ENCODE measurements at regions not wholly inside any gene's neighbourhood (a gene's known extent, or its start where the extent isn't known, plus 50 kb on each side); places are given as distances from the start of the nearest gene placed in this dataset.

DNA sequence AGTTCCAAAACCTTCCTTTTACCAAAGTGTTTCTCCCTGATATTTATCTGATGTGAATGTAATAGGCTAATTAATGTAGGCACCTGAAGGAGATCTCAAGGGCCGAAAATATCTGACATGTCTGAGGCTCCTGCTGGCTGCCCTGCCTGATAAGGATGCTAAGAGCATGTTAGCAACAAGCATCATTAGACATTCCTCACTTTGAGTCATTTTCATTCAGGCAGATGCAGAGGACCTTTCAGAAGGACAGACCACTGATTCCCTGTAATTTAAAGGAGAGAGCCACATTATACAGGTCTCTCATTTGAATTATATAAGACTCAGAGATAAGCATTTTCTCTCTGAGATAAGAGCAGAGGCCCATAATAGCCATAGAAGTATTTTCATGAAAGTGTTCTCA lies 222.4 kb upstream of the NCKAP5 start:
- no peaks in the 10 kb centered on the region for H3K36me3 Mint-ChIP-seq (ENCODE audit: unreplicated experiment)
- H3K27me3 Mint-ChIP-seq (ENCODE audit: unreplicated experiment), result no peaks in the 10 kb centered on the region
- H3K9me3 Mint-ChIP-seq (ENCODE audit: unreplicated experiment), result peaks cover 14% of the 10 kb centered on the region
- TF ChIP-seq, protein P1, sequence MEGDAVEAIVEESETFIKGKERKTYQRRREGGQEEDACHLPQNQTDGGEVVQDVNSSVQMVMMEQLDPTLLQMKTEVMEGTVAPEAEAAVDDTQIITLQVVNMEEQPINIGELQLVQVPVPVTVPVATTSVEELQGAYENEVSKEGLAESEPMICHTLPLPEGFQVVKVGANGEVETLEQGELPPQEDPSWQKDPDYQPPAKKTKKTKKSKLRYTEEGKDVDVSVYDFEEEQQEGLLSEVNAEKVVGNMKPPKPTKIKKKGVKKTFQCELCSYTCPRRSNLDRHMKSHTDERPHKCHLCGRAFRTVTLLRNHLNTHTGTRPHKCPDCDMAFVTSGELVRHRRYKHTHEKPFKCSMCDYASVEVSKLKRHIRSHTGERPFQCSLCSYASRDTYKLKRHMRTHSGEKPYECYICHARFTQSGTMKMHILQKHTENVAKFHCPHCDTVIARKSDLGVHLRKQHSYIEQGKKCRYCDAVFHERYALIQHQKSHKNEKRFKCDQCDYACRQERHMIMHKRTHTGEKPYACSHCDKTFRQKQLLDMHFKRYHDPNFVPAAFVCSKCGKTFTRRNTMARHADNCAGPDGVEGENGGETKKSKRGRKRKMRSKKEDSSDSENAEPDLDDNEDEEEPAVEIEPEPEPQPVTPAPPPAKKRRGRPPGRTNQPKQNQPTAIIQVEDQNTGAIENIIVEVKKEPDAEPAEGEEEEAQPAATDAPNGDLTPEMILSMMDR (IDR thresholded peaks at IDR 0.05), result no peak
- DNase-seq (ENCODE audit: extremely low spot score, unreplicated experiment), result no peak
- H3K4me1 Mint-ChIP-seq (ENCODE audit: unreplicated experiment), result peaks cover 18% of the 10 kb centered on the region
- H3K4me3 Mint-ChIP-seq (ENCODE audit: unreplicated experiment), result no peak overlapping the region
- H3K27ac Mint-ChIP-seq (ENCODE audit: unreplicated experiment), result no peak overlapping the region

GRCh38 chr2:133791191-133791590 lies 222.9 kb upstream of the NCKAP5 start:
- TF ChIP-seq, protein P1 (IDR thresholded peaks at IDR 0.05), result no peak
- Mint-ChIP-seq H3K4me1 (ENCODE audit: unreplicated experiment) (peaks cover 18% of the 10 kb centered on the region), H3K9me3 (ENCODE audit: unreplicated experiment) (peaks cover 14% of the 10 kb centered on the region), H3K36me3 (ENCODE audit: unreplicated experiment) (no peaks in the 10 kb centered on the region), H3K4me3 (ENCODE audit: unreplicated experiment) (no peak overlapping the region), H3K27ac (ENCODE audit: unreplicated experiment) (peak overlapping the region; percentile 11), H3K27me3 (ENCODE audit: unreplicated experiment) (no peaks in the 10 kb centered on the region)
- DNase-seq (ENCODE audit: extremely low spot score, unreplicated experiment), result no peak

DNA sequence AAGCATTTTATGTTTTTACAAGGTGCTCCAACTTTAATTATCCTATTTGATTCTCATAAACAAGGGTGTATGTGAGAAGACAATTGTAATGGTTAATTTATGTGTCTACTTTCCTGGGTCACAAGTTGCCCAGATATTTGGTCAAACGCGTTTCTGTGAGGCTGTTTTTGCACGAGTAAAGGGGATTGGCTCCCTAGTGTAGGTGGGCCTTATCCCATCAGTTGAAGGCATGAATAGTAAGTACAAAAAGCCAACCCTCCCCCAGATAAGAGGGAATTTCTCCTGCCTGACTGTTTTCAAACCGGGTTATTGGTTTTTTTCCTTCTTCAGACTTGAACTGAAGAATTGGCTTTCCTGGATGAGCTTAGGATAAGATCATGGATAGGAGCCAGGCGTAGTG lies 224.0 kb upstream of the NCKAP5 start:
- Mint-ChIP-seq H3K4me1 (ENCODE audit: unreplicated experiment) (peaks cover 18% of the 10 kb centered on the region), H3K27me3 (ENCODE audit: unreplicated experiment) (no peaks in the 10 kb centered on the region), H3K9me3 (ENCODE audit: unreplicated experiment) (peaks cover 15% of the 10 kb centered on the region), H3K27ac (ENCODE audit: unreplicated experiment) (no peak overlapping the region), H3K36me3 (ENCODE audit: unreplicated experiment) (no peaks in the 10 kb centered on the region), H3K4me3 (ENCODE audit: unreplicated experiment) (no peak overlapping the region)
- no peak for DNase-seq (ENCODE audit: extremely low spot score, unreplicated experiment)
- TF ChIP-seq, protein P1 (IDR thresholded peaks at IDR 0.05), result no peak

DNA sequence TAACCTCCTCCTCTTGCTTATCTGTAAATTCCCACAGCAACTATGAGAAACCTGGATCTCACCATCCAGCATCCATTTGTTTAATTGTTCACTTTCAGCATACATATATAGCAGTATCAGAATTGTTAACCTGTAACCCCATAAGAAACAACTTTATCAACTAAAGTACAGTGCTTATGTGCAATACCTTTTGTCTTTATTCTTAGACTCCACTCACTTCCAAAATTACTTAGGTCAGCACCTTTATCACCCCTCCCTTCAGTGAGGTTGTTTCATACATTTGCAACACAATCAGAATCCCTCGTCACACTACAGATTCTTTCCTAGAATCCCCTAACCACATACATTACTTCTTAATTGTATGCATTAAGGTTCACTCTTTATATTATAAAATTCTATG lies 225.9 kb upstream of the NCKAP5 start:
- H3K4me1 Mint-ChIP-seq (ENCODE audit: unreplicated experiment), result peaks cover 18% of the 10 kb centered on the region
- peaks cover 29% of the 10 kb centered on the region for H3K9me3 Mint-ChIP-seq (ENCODE audit: unreplicated experiment)
- H3K27ac Mint-ChIP-seq (ENCODE audit: unreplicated experiment), result no peak overlapping the region
- no peaks in the 10 kb centered on the region for H3K36me3 Mint-ChIP-seq (ENCODE audit: unreplicated experiment)
- no peak overlapping the region for H3K4me3 Mint-ChIP-seq (ENCODE audit: unreplicated experiment)
- no peaks in the 10 kb centered on the region for H3K27me3 Mint-ChIP-seq (ENCODE audit: unreplicated experiment)
- DNase-seq (ENCODE audit: extremely low spot score, unreplicated experiment), result no peak
- TF ChIP-seq, protein P1 (IDR thresholded peaks at IDR 0.05), result no peak

DNA sequence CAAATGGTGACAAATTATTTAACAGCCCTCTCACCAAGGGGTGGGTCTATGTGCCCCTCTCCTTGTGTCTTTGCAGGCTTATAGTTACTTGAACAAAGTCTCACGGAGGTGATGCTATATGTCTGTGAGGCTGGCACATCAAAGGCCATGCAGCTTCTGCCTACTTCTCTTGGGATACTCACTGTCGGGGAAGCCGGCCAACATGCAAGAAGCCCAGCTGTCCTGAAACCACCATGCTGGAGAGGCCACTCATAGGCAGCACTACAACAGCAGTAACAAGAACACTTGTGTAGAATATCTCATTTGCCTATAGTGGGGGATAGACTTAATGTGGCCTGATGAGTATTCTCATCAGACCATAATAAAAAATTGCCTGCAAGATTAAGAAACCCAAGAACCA lies 233.7 kb upstream of the NCKAP5 start:
- Mint-ChIP-seq H3K27ac (ENCODE audit: unreplicated experiment) (no peak overlapping the region), H3K9me3 (ENCODE audit: unreplicated experiment) (peaks cover 15% of the 10 kb centered on the region), H3K36me3 (ENCODE audit: unreplicated experiment) (no peaks in the 10 kb centered on the region), H3K4me1 (ENCODE audit: unreplicated experiment) (no peaks in the 10 kb centered on the region), H3K4me3 (ENCODE audit: unreplicated experiment) (no peak overlapping the region), H3K27me3 (ENCODE audit: unreplicated experiment) (no peaks in the 10 kb centered on the region)
- TF ChIP-seq, protein P1 (IDR thresholded peaks at IDR 0.05), result no peak
- DNase-seq (ENCODE audit: extremely low spot score, unreplicated experiment), result no peak

Data from osteocyte (in vitro differentiated cells).